ENCODE measurements at regions not wholly inside any gene's neighbourhood (a gene's known extent, or its start where the extent isn't known, plus 50 kb on each side); places are given as distances from the start of the nearest gene placed in this dataset.

GRCh38 chr12:127648321-127648720 is 618.6 kb upstream of the TMEM132C start:
- no peak for DNase-seq

GRCh38 chr12:127649961-127650360 is 617.0 kb upstream of the TMEM132C start:
- no peak for DNase-seq

GRCh38 chr12:127650626-127651025 is 616.3 kb upstream of the TMEM132C start:
- no peak for DNase-seq

GRCh38 chr12:127652281-127652680 is 614.7 kb upstream of the TMEM132C start:
- DNase-seq, result no peak

- no peak for DNase-seq
These were observed 612.5 kb upstream of the TMEM132C start for GRCh38 chr12:127654383-127654985.

- DNase-seq, result no peak
These were observed 611.3 kb upstream of the TMEM132C start for GRCh38 chr12:127655691-127656090.

GRCh38 chr12:127656266-127656665 is 610.7 kb upstream of the TMEM132C start:
- no peak for DNase-seq

GRCh38 chr12:127657036-127657435 is 609.9 kb upstream of the TMEM132C start:
- no peak for DNase-seq

- no peak for DNase-seq
These were observed 606.0 kb upstream of the TMEM132C start for GRCh38 chr12:127660961-127661360.

GRCh38 chr12:127663716-127664115 is 603.3 kb upstream of the TMEM132C start:
- no peak for DNase-seq

- no peak for DNase-seq
These were observed 602.1 kb upstream of the TMEM132C start for GRCh38 chr12:127664901-127665300.

GRCh38 chr12:127667131-127667685 is 599.8 kb upstream of the TMEM132C start:
- no peak for DNase-seq

- DNase-seq, result no peak
These were observed 596.7 kb upstream of the TMEM132C start for GRCh38 chr12:127670294-127670693.

GRCh38 chr12:127670796-127671195 is 596.2 kb upstream of the TMEM132C start:
- no peak for DNase-seq

GRCh38 chr12:127675936-127676335 is 591.0 kb upstream of the TMEM132C start:
- DNase-seq, result no peak

- peak; percentile 10 for DNase-seq
These were observed 589.3 kb upstream of the TMEM132C start for GRCh38 chr12:127677537-127678131.

- no peak for DNase-seq
These were observed 588.0 kb upstream of the TMEM132C start for GRCh38 chr12:127678945-127679344.

- no peak for DNase-seq
These were observed 586.5 kb upstream of the TMEM132C start for GRCh38 chr12:127680516-127680915.

GRCh38 chr12:127681151-127681754 is 585.7 kb upstream of the TMEM132C start:
- DNase-seq, result no peak

GRCh38 chr12:127685491-127685890 is 581.5 kb upstream of the TMEM132C start:
- DNase-seq, result no peak

GRCh38 chr12:127685931-127686330 is 581.0 kb upstream of the TMEM132C start:
- no peak for DNase-seq

GRCh38 chr12:127687181-127687580 is 579.8 kb upstream of the TMEM132C start:
- no peak for DNase-seq

- DNase-seq, result no peak
These were observed 578.0 kb upstream of the TMEM132C start for GRCh38 chr12:127688906-127689428.

GRCh38 chr12:127690161-127690560 is 576.8 kb upstream of the TMEM132C start:
- DNase-seq, result no peak
